SJSA1 (cell line): ENCODE measurements at regions not wholly inside any gene's neighbourhood (a gene's known extent, or its start where the extent isn't known, plus 50 kb on each side); places are given as distances from the start of the nearest gene placed in this dataset.

ENCODE experiments used
- DNase-seq, 2 experiments: peaks; one replicate each; pipeline ENCODE4 v3.0.0-alpha.2; 2015 to 2020; ENCODE audit warnings: low spot score in 2 of 2, low read depth in 1 of 2
- H3K27ac ChIP-seq: fragments of 250-450 bp; sonication (Bioruptor Pico); 2 replicates; pipeline ENCODE4 v1.5.1; 2020; ENCODE audit warnings: mild to moderate bottlenecking, moderate library complexity
- H3K27me3 ChIP-seq: fragments of 250-450 bp; sonication (Bioruptor Pico); replicated peaks from 2 replicates; pipeline ENCODE4 v1.5.1; 2020; ENCODE audit warnings: mild to moderate bottlenecking, moderate library complexity
- H3K36me3 ChIP-seq: fragments of 250-450 bp; sonication (Bioruptor Pico); 2 replicates; pipeline ENCODE4 v1.5.1; 2020; ENCODE audit warnings: mild to moderate bottlenecking
- H3K4me1 ChIP-seq: fragments of 250-450 bp; sonication (Bioruptor Pico); replicated peaks from 2 replicates; pipeline ENCODE4 v1.6.1; 2021; ENCODE audit warnings: mild to moderate bottlenecking
- H3K4me3 ChIP-seq: fragments of 250-450 bp; sonication (Bioruptor Pico); 2 replicates; pipeline ENCODE4 v1.5.1; 2020; ENCODE audit warnings: mild to moderate bottlenecking
- H3K9me3 ChIP-seq: fragments of 250-450 bp; sonication (Bioruptor Pico); replicated peaks from 2 replicates; pipeline ENCODE4 v1.5.1; 2020; ENCODE audit warnings: mild to moderate bottlenecking

- H3K27me3 ChIP-seq, result no peaks in the 10 kb centered on the region
- DNase-seq, result no peak
- no peak overlapping the region for H3K27ac ChIP-seq
- no peaks in the 10 kb centered on the region for H3K4me1 ChIP-seq
- H3K36me3 ChIP-seq, result no peaks in the 10 kb centered on the region
- H3K4me3 ChIP-seq, result no peak overlapping the region
- H3K9me3 ChIP-seq, result no peaks in the 10 kb centered on the region
Measured at GRCh38 chr14:24744641-24745040, 110.7 kb upstream of the GZMB start.

DNA sequence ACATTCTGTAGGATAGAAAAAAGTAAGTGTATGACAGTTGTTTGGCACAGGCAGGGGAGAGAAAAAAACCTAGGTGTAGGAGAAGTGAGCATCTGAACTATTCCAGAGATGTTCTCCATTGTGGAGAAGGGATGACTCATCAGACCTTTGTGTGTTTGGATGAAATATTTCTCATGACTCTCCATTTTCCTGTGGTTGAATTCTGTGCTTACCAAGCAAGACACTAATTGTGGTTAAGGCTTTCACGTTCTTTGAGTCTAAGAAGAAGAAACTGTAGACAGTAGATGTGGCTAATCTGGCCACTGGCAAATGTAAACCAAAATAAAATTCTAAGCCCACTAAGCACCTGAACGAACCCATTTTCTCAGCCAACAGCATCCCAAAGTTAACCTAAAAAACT lies 107.9 kb upstream of the GZMB start:
- no peaks in the 10 kb centered on the region for H3K27me3 ChIP-seq
- no peaks in the 10 kb centered on the region for H3K9me3 ChIP-seq
- no peaks in the 10 kb centered on the region for H3K36me3 ChIP-seq
- H3K27ac ChIP-seq, result no peak overlapping the region
- DNase-seq, result peak in 1 of 2 experiments; percentile 15
- no peak overlapping the region for H3K4me3 ChIP-seq
- no peaks in the 10 kb centered on the region for H3K4me1 ChIP-seq

GRCh38 chr14:24735984-24736630 lies 102.1 kb upstream of the GZMB start:
- Histone ChIP-seq H3K4me3 (no peak overlapping the region), H3K27ac (no peak overlapping the region), H3K4me1 (no peaks in the 10 kb centered on the region), H3K27me3 (no peaks in the 10 kb centered on the region), H3K9me3 (no peaks in the 10 kb centered on the region), H3K36me3 (no peaks in the 10 kb centered on the region)
- no peak for DNase-seq

- H3K27me3 ChIP-seq, result no peaks in the 10 kb centered on the region
- no peaks in the 10 kb centered on the region for H3K4me1 ChIP-seq
- no peak overlapping the region for H3K4me3 ChIP-seq
- H3K27ac ChIP-seq, result no peak overlapping the region
- peak in 1 of 2 experiments; percentile 19 for DNase-seq
- no peaks in the 10 kb centered on the region for H3K36me3 ChIP-seq
- H3K9me3 ChIP-seq, result no peaks in the 10 kb centered on the region
Measured at GRCh38 chr14:24734917-24735500, 101.0 kb upstream of the GZMB start.

GRCh38 chr14:24726480-24726879 lies 92.5 kb upstream of the GZMB start:
- H3K36me3 ChIP-seq, result no peaks in the 10 kb centered on the region
- no peak overlapping the region for H3K27ac ChIP-seq
- H3K4me3 ChIP-seq, result no peak overlapping the region
- no peaks in the 10 kb centered on the region for H3K9me3 ChIP-seq
- H3K4me1 ChIP-seq, result no peaks in the 10 kb centered on the region
- H3K27me3 ChIP-seq, result no peaks in the 10 kb centered on the region
- no peak for DNase-seq

- no peaks in the 10 kb centered on the region for H3K36me3 ChIP-seq
- H3K4me1 ChIP-seq, result no peaks in the 10 kb centered on the region
- H3K9me3 ChIP-seq, result no peaks in the 10 kb centered on the region
- H3K27me3 ChIP-seq, result no peaks in the 10 kb centered on the region
- no peak overlapping the region for H3K27ac ChIP-seq
- H3K4me3 ChIP-seq, result no peak overlapping the region
- DNase-seq, result no peak
Measured at GRCh38 chr14:24725311-24725710, 91.3 kb upstream of the GZMB start.

- no peak for DNase-seq
- Histone ChIP-seq H3K4me3 (no peak overlapping the region), H3K36me3 (no peaks in the 10 kb centered on the region), H3K27ac (no peak overlapping the region), H3K4me1 (no peaks in the 10 kb centered on the region), H3K9me3 (no peaks in the 10 kb centered on the region), H3K27me3 (no peaks in the 10 kb centered on the region)
Measured at GRCh38 chr14:24721775-24722174, 87.8 kb upstream of the GZMB start.

DNA sequence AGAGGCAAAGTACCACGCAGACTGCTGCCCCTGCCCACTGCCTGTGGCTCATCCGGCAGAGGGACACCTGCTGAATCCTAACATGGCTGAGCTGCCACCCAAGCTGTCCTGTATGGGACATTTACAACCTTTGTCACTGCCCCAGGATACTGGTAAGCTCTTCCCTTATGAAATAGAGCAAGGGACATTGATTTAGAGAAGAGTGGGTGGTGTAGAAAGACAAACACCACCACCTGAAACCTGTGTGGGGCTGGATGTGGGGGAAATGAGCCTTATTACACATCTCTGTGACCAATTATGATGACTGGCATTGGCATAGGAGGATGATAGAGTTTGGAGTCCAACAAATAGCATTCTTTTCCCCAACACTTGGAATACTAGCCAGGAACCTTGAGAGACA lies 81.2 kb upstream of the GZMB start:
- Histone ChIP-seq H3K4me1 (no peaks in the 10 kb centered on the region), H3K36me3 (no peaks in the 10 kb centered on the region), H3K27ac (no peak overlapping the region), H3K9me3 (no peaks in the 10 kb centered on the region), H3K27me3 (no peaks in the 10 kb centered on the region), H3K4me3 (no peak overlapping the region)
- no peak for DNase-seq

GRCh38 chr14:24713404-24713803 lies 79.4 kb upstream of the GZMB start:
- Histone ChIP-seq H3K27ac (no peak overlapping the region), H3K4me1 (no peaks in the 10 kb centered on the region), H3K36me3 (no peaks in the 10 kb centered on the region), H3K4me3 (no peak overlapping the region), H3K9me3 (no peaks in the 10 kb centered on the region), H3K27me3 (no peaks in the 10 kb centered on the region)
- DNase-seq, result no peak

- DNase-seq, result no peak
- Histone ChIP-seq H3K36me3 (no peaks in the 10 kb centered on the region), H3K4me1 (no peaks in the 10 kb centered on the region), H3K27me3 (no peaks in the 10 kb centered on the region), H3K4me3 (no peak overlapping the region), H3K27ac (no peak overlapping the region), H3K9me3 (no peaks in the 10 kb centered on the region)
Measured at GRCh38 chr14:24712909-24713308, 78.9 kb upstream of the GZMB start.

- H3K27ac ChIP-seq, result no peak overlapping the region
- no peaks in the 10 kb centered on the region for H3K36me3 ChIP-seq
- no peaks in the 10 kb centered on the region for H3K9me3 ChIP-seq
- no peaks in the 10 kb centered on the region for H3K27me3 ChIP-seq
- no peak overlapping the region for H3K4me3 ChIP-seq
- H3K4me1 ChIP-seq, result no peaks in the 10 kb centered on the region
- DNase-seq, result no peak
Measured at GRCh38 chr14:24712374-24712773, 78.4 kb upstream of the GZMB start.

GRCh38 chr14:24710403-24711112 lies 76.6 kb upstream of the GZMB start:
- H3K9me3 ChIP-seq, result no peaks in the 10 kb centered on the region
- no peak overlapping the region for H3K4me3 ChIP-seq
- H3K27me3 ChIP-seq, result no peaks in the 10 kb centered on the region
- no peak overlapping the region for H3K27ac ChIP-seq
- DNase-seq, result peak in 1 of 2 experiments; percentile 16
- H3K36me3 ChIP-seq, result no peaks in the 10 kb centered on the region
- H3K4me1 ChIP-seq, result no peaks in the 10 kb centered on the region

DNA sequence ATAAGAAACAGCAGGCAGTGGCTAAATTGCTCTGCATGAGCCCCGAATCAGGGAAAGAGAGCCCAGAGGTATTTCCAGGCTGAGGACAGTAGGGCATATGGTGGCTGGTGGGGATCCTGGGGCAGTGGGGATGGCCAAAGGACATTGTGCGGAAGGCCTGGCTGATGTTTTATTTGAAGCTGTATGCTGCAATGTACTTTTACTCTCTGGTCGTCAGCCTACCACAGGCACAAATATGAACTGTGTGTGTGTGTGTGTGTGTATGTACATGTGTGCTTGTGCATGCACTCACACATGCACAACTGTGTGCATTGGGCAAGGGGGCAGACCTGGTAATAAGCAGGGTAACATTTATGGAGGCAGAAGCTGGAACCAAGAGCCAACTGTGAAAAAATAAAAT lies 74.7 kb upstream of the GZMB start:
- DNase-seq, result no peak
- H3K4me3 ChIP-seq, result no peak overlapping the region
- no peaks in the 10 kb centered on the region for H3K4me1 ChIP-seq
- H3K27me3 ChIP-seq, result no peaks in the 10 kb centered on the region
- H3K9me3 ChIP-seq, result no peaks in the 10 kb centered on the region
- H3K36me3 ChIP-seq, result no peaks in the 10 kb centered on the region
- H3K27ac ChIP-seq, result no peak overlapping the region

- Histone ChIP-seq H3K9me3 (no peaks in the 10 kb centered on the region), H3K27ac (no peak overlapping the region), H3K4me3 (no peak overlapping the region), H3K27me3 (no peaks in the 10 kb centered on the region), H3K36me3 (no peaks in the 10 kb centered on the region), H3K4me1 (no peaks in the 10 kb centered on the region)
- no peak for DNase-seq
Measured at GRCh38 chr14:24706351-24706750, 72.4 kb upstream of the GZMB start.
